Activated CD4-positive, alpha-beta memory T cell treated with anti-CD3 and anti-CD28 coated beads for 36 hours (primary cell): ENCODE measurements at regions not wholly inside any gene's neighbourhood (a gene's known extent, or its start where the extent isn't known, plus 50 kb on each side); places are given as distances from the start of the nearest gene placed in this dataset.
A peak's percentile ranks its signal among the peaks of the same experiment; 100 is the strongest.

Experiments used
- CTCF ChIA-PET: fragments of 350-600 bp; sonication (Branson Sonifier 250); formaldehyde crosslinking; loops from one replicate; lab custom pipeline; 2021; ENCODE audit warnings: antibody characterized with exemption, inconsistent platforms; lab: Charles Lee
- POLR2A ChIA-PET: fragments of 350-600 bp; sonication (Branson Sonifier 250); formaldehyde crosslinking; loops from one replicate; lab custom pipeline; 2021; ENCODE audit warnings: antibody characterized with exemption; lab: Charles Lee
- DNase-seq: peaks from one replicate; pipeline ENCODE4 v3.0.0-alpha.2; 2020
- H3K27ac Mint-ChIP-seq: one replicate; pipeline ENCODE4 v1.8.0; 2021; ENCODE audit warnings: mixed read lengths
- H3K27me3 Mint-ChIP-seq: one replicate; pipeline ENCODE4 v1.8.0; 2021; ENCODE audit warnings: mixed read lengths
- H3K36me3 Mint-ChIP-seq: one replicate; pipeline ENCODE4 v1.8.0; 2021; ENCODE audit warnings: mixed read lengths
- H3K4me1 Mint-ChIP-seq: one replicate; pipeline ENCODE4 v1.8.0; 2021; ENCODE audit warnings: low read depth, mixed read lengths
- H3K4me3 Mint-ChIP-seq: one replicate; pipeline ENCODE4 v1.8.0; 2021; ENCODE audit warnings: mild to moderate bottlenecking, mixed read lengths
- H3K9me3 Mint-ChIP-seq: one replicate; pipeline ENCODE4 v1.8.0; 2021; ENCODE audit warnings: mixed read lengths
- intact Hi-C: fragments of 100-400 bp; cut with micrococcal nuclease; formaldehyde crosslinking; loops from one replicate; pipeline ENCODE4 v1.15.1; 2023

DNA sequence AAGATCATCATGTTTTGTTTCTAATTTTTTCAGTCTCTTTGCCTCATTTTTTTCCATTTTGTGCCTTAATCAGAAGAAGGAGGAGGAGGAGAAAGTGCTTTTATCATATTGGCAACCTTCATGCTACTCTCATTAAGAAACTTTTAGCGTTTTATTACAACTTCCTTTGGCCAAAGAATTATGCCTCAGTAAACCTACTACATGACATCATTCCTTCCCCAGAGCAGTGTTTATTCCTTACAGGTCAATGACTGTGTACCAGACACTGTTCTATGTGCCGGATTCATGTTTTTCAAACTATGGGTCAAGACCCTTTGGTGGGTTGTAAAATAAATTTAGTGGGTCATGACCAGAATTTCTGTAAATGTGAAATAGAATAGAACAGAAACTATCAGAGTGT, 110.4 kb downstream of the SLC30A10 start:
- H3K36me3 Mint-ChIP-seq, result no peaks in the 10 kb centered on the region
- no peak for DNase-seq
- intact Hi-C loops, result no loop called here

DNA sequence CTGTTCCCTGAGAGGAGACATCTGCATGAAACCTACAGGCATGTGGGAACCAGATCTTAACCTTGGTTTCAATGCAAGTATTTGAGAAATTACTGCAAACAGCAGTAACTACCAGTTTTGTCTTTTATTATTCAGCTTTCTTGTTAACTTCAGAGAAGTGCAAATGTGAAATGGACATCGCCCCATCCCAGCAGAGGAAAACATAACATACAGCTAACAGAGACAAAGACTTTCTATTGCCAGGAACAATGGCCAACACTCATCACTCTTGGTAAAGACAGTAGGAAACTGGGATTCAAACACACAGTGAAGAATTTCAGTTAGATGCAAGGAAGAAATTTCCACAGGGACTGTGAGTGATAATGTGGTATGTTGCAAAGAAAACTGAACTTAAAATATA, 115.1 kb downstream of the SLC30A10 start:
- Mint-ChIP-seq H3K9me3 (no peaks in the 10 kb centered on the region), H3K4me1 (no peaks in the 10 kb centered on the region), H3K36me3 (no peaks in the 10 kb centered on the region), H3K27me3 (peaks cover 9% of the 10 kb centered on the region), H3K27ac (no peak overlapping the region), H3K4me3 (no peak overlapping the region)
- CTCF ChIA-PET, result interaction anchor here (1.0 kb wide), 1 partner anchor 1450 kb away, joined by 3 read pairs; no protein-coding TSS in a partner anchor
- DNase-seq, result no peak
- POLR2A ChIA-PET, result no interaction called here
- intact Hi-C loops, result no loop called here

More for the DNA sequence above, 110.4 kb downstream of the SLC30A10 start:
- ChIA-PET POLR2A (no interaction called here), CTCF (no interaction called here)
- Mint-ChIP-seq H3K4me3 (no peak overlapping the region), H3K4me1 (no peaks in the 10 kb centered on the region), H3K27ac (no peak overlapping the region), H3K9me3 (no peaks in the 10 kb centered on the region), H3K27me3 (peaks cover 5% of the 10 kb centered on the region)

DNA sequence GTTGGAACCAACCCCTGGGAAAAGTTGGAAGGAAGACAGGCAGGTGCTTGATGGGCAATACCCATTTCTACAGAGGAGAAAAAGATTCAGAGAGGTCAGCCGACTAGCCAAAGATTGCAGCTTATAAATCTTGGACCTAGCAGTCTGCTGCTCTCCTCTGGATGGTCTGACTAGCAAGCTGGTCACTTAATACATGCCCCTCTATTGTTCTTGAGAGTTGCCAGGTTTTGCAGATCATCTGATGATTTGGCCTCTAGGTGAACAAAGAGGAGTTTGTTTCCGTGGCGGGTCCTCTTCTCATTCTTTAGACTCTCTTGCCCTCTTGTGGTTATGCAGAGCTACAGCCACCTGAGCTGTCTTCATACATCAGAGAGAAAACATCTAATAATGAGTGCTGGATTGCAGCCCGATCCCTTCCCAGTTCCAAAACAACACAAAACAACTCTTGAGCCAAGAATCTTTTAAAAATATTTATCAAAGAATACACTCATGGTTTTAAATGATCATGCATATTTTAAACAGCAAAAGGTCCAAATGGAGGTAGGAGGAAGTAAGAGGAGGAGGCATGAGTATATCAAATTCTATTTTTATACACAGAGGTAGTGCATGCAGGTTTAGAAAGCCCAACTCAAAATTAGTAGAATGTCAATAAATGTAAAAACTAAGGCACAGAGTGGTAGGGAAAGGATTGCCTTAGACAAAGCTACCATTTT, 115.7 kb downstream of the SLC30A10 start:
- Mint-ChIP-seq H3K36me3 (no peaks in the 10 kb centered on the region), H3K4me1 (no peaks in the 10 kb centered on the region), H3K4me3 (no peak overlapping the region), H3K27me3 (peaks cover 9% of the 10 kb centered on the region), H3K9me3 (no peaks in the 10 kb centered on the region), H3K27ac (no peak overlapping the region)
- DNase-seq, result peak; percentile 11
- CTCF ChIA-PET, result interaction anchor here (1.0 kb wide), 1 partner anchor 1449 kb away, joined by 3 read pairs; no protein-coding TSS in a partner anchor
- POLR2A ChIA-PET, result no interaction called here
- intact Hi-C loops, result no loop called here

DNA sequence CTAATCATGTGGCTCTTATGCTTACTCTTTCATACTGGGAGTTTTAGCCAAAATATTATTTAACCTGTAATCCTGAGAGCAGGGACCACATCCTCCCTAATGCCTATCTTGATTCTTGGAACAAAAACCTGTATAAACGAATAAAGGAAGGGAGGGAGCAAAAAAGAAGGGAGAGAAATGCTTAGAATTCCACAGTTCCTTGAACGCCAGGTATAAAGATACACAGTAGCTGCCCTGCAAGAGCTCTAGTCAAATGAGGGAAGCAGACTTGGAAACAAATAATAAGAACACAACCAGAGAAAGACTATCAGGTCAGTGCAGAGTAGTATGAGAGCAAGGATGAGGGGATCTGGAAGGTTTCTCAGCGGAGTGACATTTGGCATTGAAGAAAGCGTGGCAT, 116.3 kb downstream of the SLC30A10 start:
- peaks cover 9% of the 10 kb centered on the region for H3K27me3 Mint-ChIP-seq
- DNase-seq, result no peak
- H3K36me3 Mint-ChIP-seq, result no peaks in the 10 kb centered on the region
- H3K4me3 Mint-ChIP-seq, result no peak overlapping the region
- CTCF ChIA-PET, result interaction anchor here (1.0 kb wide), 1 partner anchor 1449 kb away, joined by 3 read pairs; no protein-coding TSS in a partner anchor
- H3K9me3 Mint-ChIP-seq, result no peaks in the 10 kb centered on the region
- POLR2A ChIA-PET, result no interaction called here
- intact Hi-C loops, result no loop called here
- no peak overlapping the region for H3K27ac Mint-ChIP-seq
- no peaks in the 10 kb centered on the region for H3K4me1 Mint-ChIP-seq

DNA sequence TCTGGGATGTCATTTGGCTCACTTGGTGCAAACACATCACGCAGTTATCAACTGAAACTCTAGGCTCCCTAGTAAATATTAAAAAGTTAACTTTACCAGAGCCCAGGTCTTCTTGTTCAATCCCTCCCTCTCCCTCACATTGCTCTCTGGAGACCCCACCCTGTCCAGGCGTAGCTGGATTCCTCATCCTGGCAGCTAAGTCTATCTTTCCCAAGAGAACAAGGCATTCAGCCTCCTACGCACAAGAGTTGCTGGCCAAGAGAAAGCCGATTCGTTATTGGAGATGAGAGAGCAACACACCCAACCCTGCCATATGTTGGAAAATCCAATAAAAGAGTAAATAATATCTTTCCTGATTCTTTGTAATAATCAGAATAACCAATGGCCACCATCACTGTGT, 117.9 kb downstream of the SLC30A10 start:
- no peak overlapping the region for H3K27ac Mint-ChIP-seq
- ChIA-PET CTCF (no interaction called here), POLR2A (no interaction called here)
- H3K9me3 Mint-ChIP-seq, result no peaks in the 10 kb centered on the region
- intact Hi-C loops, result no loop called here
- H3K4me3 Mint-ChIP-seq, result no peak overlapping the region
- peaks cover 7% of the 10 kb centered on the region for H3K27me3 Mint-ChIP-seq
- H3K36me3 Mint-ChIP-seq, result no peaks in the 10 kb centered on the region
- no peak for DNase-seq
- H3K4me1 Mint-ChIP-seq, result no peaks in the 10 kb centered on the region

DNA sequence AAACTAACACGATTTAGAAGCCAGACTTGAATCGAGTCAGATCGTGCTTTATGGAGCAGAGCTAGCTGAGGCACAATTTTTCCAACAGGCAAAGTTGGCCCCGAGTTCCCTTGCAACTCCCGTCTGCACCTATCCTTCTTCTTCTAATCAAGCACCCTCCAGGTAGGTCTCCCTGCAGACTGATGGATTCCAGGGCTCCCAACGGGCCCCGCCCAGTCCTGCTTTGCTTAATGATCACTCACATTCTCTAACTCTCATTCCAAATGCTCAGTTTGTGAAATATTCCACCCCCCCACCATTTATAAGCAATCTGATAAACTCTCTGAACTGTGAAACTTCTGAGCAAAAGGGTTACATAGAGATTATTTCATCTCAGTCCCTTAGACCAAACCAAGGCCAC, 119.6 kb downstream of the SLC30A10 start:
- no peak overlapping the region for H3K4me3 Mint-ChIP-seq
- no peak for DNase-seq
- peaks cover 6% of the 10 kb centered on the region for H3K27me3 Mint-ChIP-seq
- intact Hi-C loops, result no loop called here
- no peaks in the 10 kb centered on the region for H3K9me3 Mint-ChIP-seq
- CTCF ChIA-PET, result no interaction called here
- POLR2A ChIA-PET, result no interaction called here
- H3K36me3 Mint-ChIP-seq, result no peaks in the 10 kb centered on the region
- H3K27ac Mint-ChIP-seq, result no peak overlapping the region
- H3K4me1 Mint-ChIP-seq, result no peaks in the 10 kb centered on the region

DNA sequence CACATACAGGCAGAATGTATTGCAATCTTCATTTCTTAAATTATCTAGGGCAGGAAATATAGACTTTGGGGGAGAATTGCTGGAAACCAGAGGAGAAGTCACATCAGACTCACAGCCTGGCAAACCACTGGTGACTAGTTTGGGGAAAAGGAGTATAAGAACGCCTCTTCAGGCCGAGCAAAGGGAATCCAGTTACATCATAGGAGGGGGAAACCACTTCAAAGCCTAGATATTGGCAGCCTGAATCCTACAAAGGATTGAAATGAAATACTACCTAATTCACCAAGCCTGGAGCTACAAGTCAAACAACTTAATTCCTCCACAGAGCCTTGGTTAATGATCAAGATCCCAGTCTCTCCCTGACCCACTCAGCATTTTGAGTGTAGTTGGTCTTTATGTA, 121.7 kb downstream of the SLC30A10 start:
- Mint-ChIP-seq H3K9me3 (no peaks in the 10 kb centered on the region), H3K4me3 (no peak overlapping the region), H3K4me1 (no peaks in the 10 kb centered on the region), H3K27me3 (peaks cover 4% of the 10 kb centered on the region), H3K36me3 (no peaks in the 10 kb centered on the region), H3K27ac (no peak overlapping the region)
- ChIA-PET POLR2A (no interaction called here), CTCF (no interaction called here)
- intact Hi-C loops, result no loop called here
- DNase-seq, result no peak

DNA sequence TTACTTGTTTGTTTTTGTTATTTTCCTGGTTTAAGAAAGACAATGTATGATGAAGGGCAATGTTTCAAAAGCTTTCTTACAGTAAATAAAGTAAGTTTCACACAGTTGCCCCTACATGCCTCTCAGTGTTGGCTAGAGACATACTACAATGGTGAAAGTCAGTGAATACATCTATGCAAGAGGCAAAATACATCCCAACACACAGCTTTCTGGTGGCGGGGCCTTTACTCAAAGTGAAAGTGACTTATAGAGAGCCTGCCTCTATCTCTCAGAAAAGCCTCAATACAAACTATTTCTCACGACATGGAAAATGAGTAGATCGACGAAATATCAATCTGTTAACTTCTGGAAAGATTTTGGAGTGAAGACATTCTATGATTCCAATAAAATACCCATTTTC, 122.3 kb downstream of the SLC30A10 start:
- CTCF ChIA-PET, result no interaction called here
- H3K9me3 Mint-ChIP-seq, result no peaks in the 10 kb centered on the region
- no peaks in the 10 kb centered on the region for H3K36me3 Mint-ChIP-seq
- no peak overlapping the region for H3K4me3 Mint-ChIP-seq
- H3K27ac Mint-ChIP-seq, result no peak overlapping the region
- peaks cover 4% of the 10 kb centered on the region for H3K27me3 Mint-ChIP-seq
- POLR2A ChIA-PET, result no interaction called here
- no peaks in the 10 kb centered on the region for H3K4me1 Mint-ChIP-seq
- DNase-seq, result no peak
- intact Hi-C loops, result no loop called here

DNA sequence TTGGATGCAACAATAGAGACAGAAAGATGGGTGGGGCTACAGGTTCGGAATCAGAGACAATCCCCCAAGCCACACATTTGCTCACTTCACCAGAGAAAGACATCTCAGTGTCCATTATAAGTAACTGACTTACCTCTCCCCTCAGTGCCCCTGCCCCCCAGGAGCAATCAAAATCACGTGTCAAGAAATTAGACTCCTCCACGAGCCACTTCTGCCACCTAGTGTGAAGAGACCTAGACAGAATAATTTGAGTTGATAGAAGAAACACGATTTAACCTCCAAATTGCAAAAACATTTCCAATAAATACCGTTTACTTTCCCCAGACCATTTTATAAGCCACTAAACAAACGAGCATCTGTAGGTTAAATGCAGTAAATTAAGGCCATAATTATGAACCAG, 123.2 kb downstream of the SLC30A10 start:
- H3K27ac Mint-ChIP-seq, result no peak overlapping the region
- CTCF ChIA-PET, result no interaction called here
- intact Hi-C loops, result no loop called here

DNA sequence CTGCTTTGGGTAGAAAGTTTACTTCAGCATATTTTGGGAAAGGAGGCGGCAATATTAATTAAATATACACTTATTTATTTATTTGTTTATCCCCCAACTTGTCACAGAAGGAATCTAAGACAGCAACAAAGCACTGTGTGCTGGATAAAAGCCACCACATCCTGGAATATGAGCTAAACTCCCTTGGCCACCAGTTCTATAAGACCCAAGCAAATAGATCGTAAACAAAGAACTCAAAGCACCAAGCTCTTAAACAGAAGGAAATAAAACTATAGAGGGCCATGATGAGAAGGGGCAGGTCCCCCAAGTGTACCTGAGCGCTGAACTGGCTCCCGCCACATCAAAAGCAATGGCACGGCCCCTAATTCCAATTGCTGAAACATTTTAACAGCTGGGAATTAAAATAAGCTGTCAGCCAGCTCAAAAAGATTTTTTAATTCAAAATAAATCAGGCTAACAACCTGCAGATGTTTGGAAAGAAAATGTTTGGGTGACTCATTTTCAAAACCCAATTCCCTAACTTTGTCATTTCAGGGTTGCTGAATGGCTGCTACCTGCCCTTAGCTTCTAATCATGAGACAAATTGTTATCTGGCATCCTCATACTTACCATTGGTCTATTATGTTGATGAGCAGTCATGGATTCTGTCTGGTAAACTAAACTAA, 127.1 kb downstream of the SLC30A10 start:
- intact Hi-C loops, result no loop called here
- no peak overlapping the region for H3K27ac Mint-ChIP-seq
- ChIA-PET POLR2A (no interaction called here), CTCF (no interaction called here)
- H3K36me3 Mint-ChIP-seq, result no peaks in the 10 kb centered on the region
- H3K9me3 Mint-ChIP-seq, result no peaks in the 10 kb centered on the region
- peaks cover 5% of the 10 kb centered on the region for H3K4me1 Mint-ChIP-seq
- no peak for DNase-seq
- no peaks in the 10 kb centered on the region for H3K27me3 Mint-ChIP-seq
- H3K4me3 Mint-ChIP-seq, result no peak overlapping the region

More for the DNA sequence above, 123.2 kb downstream of the SLC30A10 start:
- no peak overlapping the region for H3K4me3 Mint-ChIP-seq
- peaks cover 4% of the 10 kb centered on the region for H3K27me3 Mint-ChIP-seq
- no peaks in the 10 kb centered on the region for H3K36me3 Mint-ChIP-seq
- H3K9me3 Mint-ChIP-seq, result no peaks in the 10 kb centered on the region
- no peaks in the 10 kb centered on the region for H3K4me1 Mint-ChIP-seq
- DNase-seq, result no peak
- POLR2A ChIA-PET, result no interaction called here

DNA sequence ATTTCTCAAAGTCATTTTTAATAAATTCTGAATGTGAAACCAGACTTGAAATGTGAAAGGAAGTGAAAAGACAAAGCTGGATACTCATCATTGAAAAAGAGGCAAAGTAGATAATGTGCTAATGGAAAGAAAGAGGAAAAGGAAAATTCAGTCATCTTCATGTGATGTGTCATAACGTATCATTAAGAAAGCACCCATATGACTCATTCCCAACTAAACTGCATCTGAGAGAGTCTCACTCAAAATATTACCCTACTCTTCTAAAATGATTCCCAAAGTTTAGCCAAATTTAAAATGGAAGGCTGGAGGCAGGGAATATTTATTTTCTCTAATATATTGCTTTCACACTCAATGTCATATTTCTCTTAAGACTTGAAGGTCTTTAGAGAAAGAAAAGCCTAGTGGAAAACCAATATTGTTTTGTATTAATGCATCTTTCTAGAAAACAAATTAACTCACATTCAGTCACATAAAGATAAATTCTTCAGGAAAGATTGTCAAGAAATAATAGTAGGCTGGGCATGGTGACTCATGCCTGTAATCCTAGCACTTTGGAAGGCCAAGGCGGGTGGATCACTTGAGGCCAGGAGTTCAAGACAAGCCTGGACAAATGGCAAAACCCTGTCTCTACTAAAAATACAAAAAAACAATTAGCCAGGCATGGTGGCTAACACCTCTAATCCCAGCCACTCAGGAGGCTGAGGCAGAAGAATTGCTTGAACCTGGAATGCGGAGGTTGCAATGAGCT, 129.9 kb downstream of the SLC30A10 start:
- H3K4me3 Mint-ChIP-seq, result no peak overlapping the region
- ChIA-PET CTCF (no interaction called here), POLR2A (no interaction called here)
- peaks cover 6% of the 10 kb centered on the region for H3K27me3 Mint-ChIP-seq
- H3K4me1 Mint-ChIP-seq, result peaks cover 5% of the 10 kb centered on the region
- intact Hi-C loops, result no loop called here
- no peak for DNase-seq
- no peaks in the 10 kb centered on the region for H3K36me3 Mint-ChIP-seq
- H3K27ac Mint-ChIP-seq, result no peak overlapping the region
- H3K9me3 Mint-ChIP-seq, result no peaks in the 10 kb centered on the region

DNA sequence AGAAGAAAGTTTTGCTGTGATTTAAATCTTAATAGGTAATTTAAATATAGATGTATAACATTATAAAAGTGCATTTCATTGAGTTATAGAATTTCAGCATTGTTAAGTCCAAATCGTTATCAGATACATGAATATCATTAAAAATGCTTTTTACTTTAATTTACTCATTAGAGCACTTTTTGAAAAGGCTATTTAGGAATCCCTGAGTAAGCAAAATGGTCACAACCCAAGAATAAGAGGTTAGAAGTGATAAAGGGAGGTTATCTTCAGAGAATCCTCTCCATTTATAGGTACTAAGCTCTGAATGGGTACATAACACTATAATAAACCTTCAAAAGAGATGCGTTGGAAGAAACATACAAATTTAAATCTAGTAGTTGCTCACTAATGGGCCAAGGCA, 130.7 kb downstream of the SLC30A10 start:
- Mint-ChIP-seq H3K4me3 (no peak overlapping the region), H3K9me3 (no peaks in the 10 kb centered on the region), H3K4me1 (peaks cover 5% of the 10 kb centered on the region), H3K36me3 (no peaks in the 10 kb centered on the region), H3K27me3 (peaks cover 6% of the 10 kb centered on the region), H3K27ac (no peak overlapping the region)
- no peak for DNase-seq
- ChIA-PET CTCF (no interaction called here), POLR2A (no interaction called here)
- intact Hi-C loops, result no loop called here
